ENCODE measurements at regions not wholly inside any gene's neighbourhood (a gene's known extent, or its start where the extent isn't known, plus 50 kb on each side); places are given as distances from the start of the nearest gene placed in this dataset.

GRCh38 chr3:70431911-70432310, 119.5 kb upstream of the MDFIC2 start:
- no peak for TF ChIP-seq CTCF (IDR thresholded peaks at IDR 0.05)
- TF ChIP-seq POLR2A (IDR thresholded peaks at IDR 0.05) = no peak
- TF ChIP-seq POLR2AphosphoS5 (IDR thresholded peaks at IDR 0.05) = no peak
- no peak for TF ChIP-seq EP300 (IDR thresholded peaks at IDR 0.05)
